DND-41 (cell line): ENCODE measurements at regions not wholly inside any gene's neighbourhood (a gene's known extent, or its start where the extent isn't known, plus 50 kb on each side); places are given as distances from the start of the nearest gene placed in this dataset.

ENCODE experiments used
- ATAC-seq: fragments of 200-7000 bp; cut with Tn5 transposase; 3 replicates; pipeline ENCODE4 v1.9.1; 2021; ENCODE audit warnings: low read depth; ENCODE audit not compliant: insufficient read depth
- DNase-seq: peaks from one replicate; pipeline ENCODE4 v3.0.0-alpha.2; 2020
- H2AFZ ChIP-seq: 2 replicates; pipeline ENCODE4 v1.6.0; 2012; ENCODE audit warnings: low read depth, low read length
- H3K27ac ChIP-seq: 2 replicates; pipeline ENCODE4 v1.5.1; 2012; ENCODE audit warnings: low read length, inconsistent platforms
- H3K27me3 ChIP-seq: fragments of 200-600 bp; sonication (generic); 2 replicates; pipeline ENCODE4 v1.6.0; 2012; ENCODE audit warnings: low read length, mild to moderate bottlenecking, inconsistent platforms; ENCODE audit not compliant: insufficient read depth, poor library complexity
- H3K36me3 ChIP-seq: 2 replicates; pipeline ENCODE4 v1.5.1; 2012; ENCODE audit warnings: low read length, inconsistent platforms; ENCODE audit not compliant: insufficient read depth
- H3K4me1 ChIP-seq: 2 replicates; pipeline ENCODE4 v1.5.1; 2012; ENCODE audit warnings: mild to moderate bottlenecking, low read length; ENCODE audit not compliant: insufficient read depth
- H3K4me2 ChIP-seq: 2 replicates; pipeline ENCODE4 v1.6.0; 2012; ENCODE audit warnings: mild to moderate bottlenecking, moderate library complexity, low read length, inconsistent platforms; ENCODE audit not compliant: insufficient read depth
- H3K4me3 ChIP-seq, 2 experiments: fragments of 200-600 bp in 1 of 2; shearing (Covaris generic) in 1 of 2; 2 replicates each; pipeline ENCODE4 v1.5.1; 2012 to 2016; ENCODE audit warnings: inconsistent platforms in 2 of 2, low read length in 2 of 2, mild to moderate bottlenecking in 2 of 2, low read depth in 1 of 2, moderate library complexity in 1 of 2
- H3K79me2 ChIP-seq: 2 replicates; pipeline ENCODE4 v1.6.0; 2012; ENCODE audit warnings: low read length, inconsistent platforms; ENCODE audit not compliant: insufficient read depth
- H3K9ac ChIP-seq: 2 replicates; pipeline ENCODE4 v1.6.0; 2012; ENCODE audit warnings: low read depth, mild to moderate bottlenecking, inconsistent platforms, low read length, moderate library complexity
- H3K9me3 ChIP-seq: 2 replicates; pipeline ENCODE4 v1.5.1; 2012; ENCODE audit warnings: low read length, moderate library complexity, mild to moderate bottlenecking, inconsistent platforms; ENCODE audit not compliant: insufficient read depth, severe bottlenecking
- H4K20me1 ChIP-seq: 2 replicates; pipeline ENCODE4 v1.6.0; 2012; ENCODE audit warnings: low read length; ENCODE audit not compliant: insufficient read depth
- CTCF ChIP-seq: IDR thresholded peaks from 2 replicates; pipeline ENCODE4 v1.5.1; 2012; ENCODE audit warnings: borderline replicate concordance, low read length, moderate library complexity, mild to moderate bottlenecking; ENCODE audit not compliant: poor library complexity, severe bottlenecking; ENCODE audit errors: extremely low read depth
- EZH2 ChIP-seq: IDR thresholded peaks from 3 replicates; pipeline ENCODE4 v1.6.1; 2012; ENCODE audit warnings: borderline replicate concordance, low read depth, mild to moderate bottlenecking, moderate library complexity, low read length, inconsistent platforms; ENCODE audit not compliant: severe bottlenecking

- ATAC-seq (no peak), DNase-seq (no peak)
- no peak overlapping the region for H3K27ac ChIP-seq
- H3K4me3 ChIP-seq = no peak overlapping the region
- H3K79me2 ChIP-seq = no peaks in the 10 kb centered on the region
- H3K4me2 ChIP-seq = no peak overlapping the region
- H3K9ac ChIP-seq = no peak overlapping the region
- H3K27me3 ChIP-seq = no peaks in the 10 kb centered on the region
- H2AFZ ChIP-seq = no peak overlapping the region
- H3K4me1 ChIP-seq = no peaks in the 10 kb centered on the region
- TF ChIP-seq CTCF (no peak), EZH2 (no peak)
- H4K20me1 ChIP-seq = no peaks in the 10 kb centered on the region
- no peaks in the 10 kb centered on the region for H3K9me3 ChIP-seq
- no peaks in the 10 kb centered on the region for H3K36me3 ChIP-seq
Observed at GRCh38 chr5:98564836-98565235, 208.6 kb upstream of the RGMB start.

DNA sequence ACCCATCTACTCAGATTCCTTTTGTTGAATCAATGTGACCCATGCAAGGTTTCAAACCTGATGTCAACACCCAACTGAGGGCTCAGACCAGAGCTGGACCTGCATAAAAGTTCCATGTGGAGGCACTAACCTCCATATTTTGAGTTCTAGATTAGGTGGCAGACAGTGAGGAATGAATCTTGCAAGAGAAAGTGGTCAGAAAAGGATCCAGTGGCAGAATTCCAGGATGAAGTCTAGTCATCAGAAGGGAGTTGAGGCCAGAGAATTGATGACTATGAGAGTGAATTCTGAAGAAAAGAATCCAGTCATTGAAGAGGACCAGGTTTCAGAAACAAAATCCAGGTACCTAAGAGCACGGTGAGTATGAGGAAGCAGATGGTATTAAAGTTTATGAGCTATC is 205.1 kb upstream of the RGMB start:
- H3K9me3 ChIP-seq = no peaks in the 10 kb centered on the region
- H3K79me2 ChIP-seq = no peaks in the 10 kb centered on the region
- H2AFZ ChIP-seq = no peak overlapping the region
- H3K36me3 ChIP-seq = no peaks in the 10 kb centered on the region
- H4K20me1 ChIP-seq = no peaks in the 10 kb centered on the region
- DNase-seq (no peak), ATAC-seq (no peak)
- H3K9ac ChIP-seq = no peak overlapping the region
- no peaks in the 10 kb centered on the region for H3K27me3 ChIP-seq
- TF ChIP-seq EZH2 = no peak
- no peaks in the 10 kb centered on the region for H3K4me1 ChIP-seq
- H3K4me2 ChIP-seq = no peak overlapping the region
- no peak overlapping the region for H3K4me3 ChIP-seq
- no peak overlapping the region for H3K27ac ChIP-seq

DNA sequence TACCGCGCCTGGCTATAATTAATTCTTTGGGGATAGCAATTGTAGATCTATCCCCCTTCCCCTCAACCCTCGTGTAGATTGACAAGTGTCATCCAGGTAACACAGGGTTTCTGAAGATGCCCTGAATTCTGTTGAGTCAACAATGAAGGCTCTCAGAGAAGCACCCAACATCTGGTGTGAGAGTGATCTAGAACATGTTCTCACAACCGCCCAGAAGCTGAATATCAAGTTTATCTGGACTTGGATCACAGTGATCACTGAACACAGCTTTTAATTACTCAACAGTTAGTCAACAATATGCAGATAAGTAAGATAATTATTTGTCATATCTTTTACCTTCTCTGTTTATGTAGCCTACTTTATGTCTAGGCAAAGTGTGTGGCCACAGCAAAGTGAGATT is 204.2 kb upstream of the RGMB start:
- Histone ChIP-seq H3K4me1 (no peaks in the 10 kb centered on the region), H3K27me3 (no peaks in the 10 kb centered on the region), H3K27ac (no peak overlapping the region), H3K9ac (no peak overlapping the region), H3K36me3 (no peaks in the 10 kb centered on the region), H2AFZ (no peak overlapping the region), H3K79me2 (no peaks in the 10 kb centered on the region), H3K4me2 (no peak overlapping the region), H3K9me3 (no peaks in the 10 kb centered on the region), H4K20me1 (no peaks in the 10 kb centered on the region), H3K4me3 (no peak overlapping the region)
- no peak for DNase-seq
- TF ChIP-seq EZH2 = no peak
- no peak for TF ChIP-seq CTCF
- no peak for ATAC-seq

DNA sequence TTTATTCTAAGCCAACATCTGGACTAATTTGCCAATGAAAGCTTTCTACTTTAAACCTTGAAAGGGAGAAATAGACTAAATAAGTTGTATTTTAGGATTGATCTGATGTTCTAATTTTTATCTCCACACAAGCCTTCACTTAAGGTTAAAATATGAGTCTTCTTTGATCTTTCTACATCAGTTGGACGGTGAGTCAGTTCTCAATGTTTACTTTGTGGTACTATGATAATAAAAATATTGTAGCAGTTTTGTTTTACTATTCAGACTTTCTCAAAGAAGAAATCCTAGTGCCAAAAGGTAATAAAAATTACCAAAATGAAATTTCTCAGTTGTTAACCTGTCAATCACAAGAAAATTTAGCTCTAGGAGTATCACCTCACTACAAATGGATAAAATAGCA is 203.5 kb upstream of the RGMB start:
- Histone ChIP-seq H4K20me1 (no peaks in the 10 kb centered on the region), H3K4me1 (no peaks in the 10 kb centered on the region), H3K4me3 (no peak overlapping the region), H3K4me2 (no peak overlapping the region), H3K9me3 (no peaks in the 10 kb centered on the region), H3K27ac (no peak overlapping the region), H3K79me2 (no peaks in the 10 kb centered on the region), H3K27me3 (no peaks in the 10 kb centered on the region), H3K9ac (no peak overlapping the region), H3K36me3 (no peaks in the 10 kb centered on the region), H2AFZ (no peak overlapping the region)
- no peak for ATAC-seq
- DNase-seq = no peak
- TF ChIP-seq EZH2 = no peak
- TF ChIP-seq CTCF = no peak
